ENCODE measurements at regions not wholly inside any gene's neighbourhood (a gene's known extent, or its start where the extent isn't known, plus 50 kb on each side); places are given as distances from the start of the nearest gene placed in this dataset.
A peak's percentile ranks its signal among the peaks of the same experiment; 100 is the strongest.

- TF ChIP-seq ZNF311 (tag by site-specific recombination; IDR thresholded peaks at IDR 0.05; ENCODE audit: borderline replicate concordance): no peak
Measured at GRCh38 chr11:91763331-91763730, 461.3 kb upstream of the FAT3 start (continued).

DNA sequence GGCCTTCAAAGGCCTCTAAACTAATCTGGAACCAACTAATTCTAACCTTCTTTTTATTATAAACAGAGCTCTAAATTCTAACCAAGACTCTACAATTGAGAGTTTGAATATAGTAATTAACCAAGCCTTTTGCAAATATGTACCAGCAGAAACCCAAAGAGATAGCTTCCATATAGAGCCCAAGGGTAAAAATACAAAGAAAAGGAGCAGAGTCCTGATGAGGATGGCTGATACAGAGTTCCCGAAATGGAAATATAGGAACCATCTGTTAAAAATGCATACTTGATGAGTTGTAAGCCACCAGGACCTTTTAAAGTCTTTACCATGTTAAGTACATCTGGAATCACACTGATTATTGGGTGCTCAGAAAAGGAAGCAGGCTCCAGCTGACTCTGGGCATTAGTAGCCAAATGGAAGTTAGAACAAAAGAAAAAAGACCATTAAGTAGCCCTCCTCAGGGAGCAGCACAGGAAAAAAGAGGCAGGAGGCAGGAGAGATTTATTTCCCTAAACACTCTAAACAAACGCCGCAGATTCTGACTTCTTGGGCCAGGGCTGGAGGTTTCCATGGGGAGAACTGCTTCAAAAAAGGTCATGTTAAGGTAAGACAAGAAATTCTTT lies 463.1 kb upstream of the FAT3 start:
- ChIA-PET CTCF (no interaction called here), POLR2A (no interaction called here)
- no peaks in the 10 kb centered on the region for H3K9me3 ChIP-seq (ENCODE audit: control insufficient read depth, insufficient read depth, low read depth, low read length)
- H3K27ac ChIP-seq (ENCODE audit: extremely low read depth, low read depth, low read length): no peak overlapping the region
- H3K4me1 ChIP-seq (ENCODE audit: control insufficient read depth, insufficient read depth, low read length): no peaks in the 10 kb centered on the region
- H3K4me3 ChIP-seq (ENCODE audit: low read depth, low read length): no peak overlapping the region
- TF ChIP-seq ZNF488 (tag by site-specific recombination; IDR thresholded peaks at IDR 0.05) (no peak), ZNF701 (tag by site-specific recombination; IDR thresholded peaks at IDR 0.05) (no peak), ZNF426 (tag by site-specific recombination; IDR thresholded peaks at IDR 0.05) (no peak)
- no peaks in the 10 kb centered on the region for H3K36me3 ChIP-seq (ENCODE audit: control insufficient read depth in 2 of 2, insufficient read depth in 1 of 2, low read length in 2 of 2)

- CTCF ChIA-PET: no interaction called here
- Histone ChIP-seq H3K9me3 (ENCODE audit: control insufficient read depth, insufficient read depth, low read depth, low read length) (no peaks in the 10 kb centered on the region), H3K4me1 (ENCODE audit: control insufficient read depth, insufficient read depth, low read length) (no peaks in the 10 kb centered on the region), H3K36me3 (ENCODE audit: control insufficient read depth in 2 of 2, insufficient read depth in 1 of 2, low read length in 2 of 2) (no peaks in the 10 kb centered on the region), H3K4me3 (ENCODE audit: low read depth, low read length) (no peak overlapping the region), H3K27ac (ENCODE audit: extremely low read depth, low read depth, low read length) (no peak overlapping the region)
- TF ChIP-seq ZNF501 (tag by site-specific recombination; IDR thresholded peaks at IDR 0.05): no peak
- TF ChIP-seq ZSCAN16 (tag by site-specific recombination; IDR thresholded peaks at IDR 0.05): no peak
- POLR2A ChIA-PET: no interaction called here
Measured at GRCh38 chr11:91756829-91757480, 467.7 kb upstream of the FAT3 start.

- TF ChIP-seq, protein P1, sequence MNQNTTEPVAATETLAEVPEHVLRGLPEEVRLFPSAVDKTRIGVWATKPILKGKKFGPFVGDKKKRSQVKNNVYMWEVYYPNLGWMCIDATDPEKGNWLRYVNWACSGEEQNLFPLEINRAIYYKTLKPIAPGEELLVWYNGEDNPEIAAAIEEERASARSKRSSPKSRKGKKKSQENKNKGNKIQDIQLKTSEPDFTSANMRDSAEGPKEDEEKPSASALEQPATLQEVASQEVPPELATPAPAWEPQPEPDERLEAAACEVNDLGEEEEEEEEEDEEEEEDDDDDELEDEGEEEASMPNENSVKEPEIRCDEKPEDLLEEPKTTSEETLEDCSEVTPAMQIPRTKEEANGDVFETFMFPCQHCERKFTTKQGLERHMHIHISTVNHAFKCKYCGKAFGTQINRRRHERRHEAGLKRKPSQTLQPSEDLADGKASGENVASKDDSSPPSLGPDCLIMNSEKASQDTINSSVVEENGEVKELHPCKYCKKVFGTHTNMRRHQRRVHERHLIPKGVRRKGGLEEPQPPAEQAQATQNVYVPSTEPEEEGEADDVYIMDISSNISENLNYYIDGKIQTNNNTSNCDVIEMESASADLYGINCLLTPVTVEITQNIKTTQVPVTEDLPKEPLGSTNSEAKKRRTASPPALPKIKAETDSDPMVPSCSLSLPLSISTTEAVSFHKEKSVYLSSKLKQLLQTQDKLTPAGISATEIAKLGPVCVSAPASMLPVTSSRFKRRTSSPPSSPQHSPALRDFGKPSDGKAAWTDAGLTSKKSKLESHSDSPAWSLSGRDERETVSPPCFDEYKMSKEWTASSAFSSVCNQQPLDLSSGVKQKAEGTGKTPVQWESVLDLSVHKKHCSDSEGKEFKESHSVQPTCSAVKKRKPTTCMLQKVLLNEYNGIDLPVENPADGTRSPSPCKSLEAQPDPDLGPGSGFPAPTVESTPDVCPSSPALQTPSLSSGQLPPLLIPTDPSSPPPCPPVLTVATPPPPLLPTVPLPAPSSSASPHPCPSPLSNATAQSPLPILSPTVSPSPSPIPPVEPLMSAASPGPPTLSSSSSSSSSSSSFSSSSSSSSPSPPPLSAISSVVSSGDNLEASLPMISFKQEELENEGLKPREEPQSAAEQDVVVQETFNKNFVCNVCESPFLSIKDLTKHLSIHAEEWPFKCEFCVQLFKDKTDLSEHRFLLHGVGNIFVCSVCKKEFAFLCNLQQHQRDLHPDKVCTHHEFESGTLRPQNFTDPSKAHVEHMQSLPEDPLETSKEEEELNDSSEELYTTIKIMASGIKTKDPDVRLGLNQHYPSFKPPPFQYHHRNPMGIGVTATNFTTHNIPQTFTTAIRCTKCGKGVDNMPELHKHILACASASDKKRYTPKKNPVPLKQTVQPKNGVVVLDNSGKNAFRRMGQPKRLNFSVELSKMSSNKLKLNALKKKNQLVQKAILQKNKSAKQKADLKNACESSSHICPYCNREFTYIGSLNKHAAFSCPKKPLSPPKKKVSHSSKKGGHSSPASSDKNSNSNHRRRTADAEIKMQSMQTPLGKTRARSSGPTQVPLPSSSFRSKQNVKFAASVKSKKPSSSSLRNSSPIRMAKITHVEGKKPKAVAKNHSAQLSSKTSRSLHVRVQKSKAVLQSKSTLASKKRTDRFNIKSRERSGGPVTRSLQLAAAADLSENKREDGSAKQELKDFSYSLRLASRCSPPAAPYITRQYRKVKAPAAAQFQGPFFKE (tag by site-specific recombination; IDR thresholded peaks at IDR 0.05; ENCODE audit: borderline replicate concordance): no peak
- no peak for TF ChIP-seq KLF10 (tag by site-specific recombination; IDR thresholded peaks at IDR 0.05)
- TF ChIP-seq ZNF148 (tag by site-specific recombination; IDR thresholded peaks at IDR 0.05; ENCODE audit: borderline replicate concordance): no peak
- no peak for TF ChIP-seq ZNF112 (tag by site-specific recombination; IDR thresholded peaks at IDR 0.05)
- TF ChIP-seq ZNF280D (tag by site-specific recombination; IDR thresholded peaks at IDR 0.05): no peak
- TF ChIP-seq ZNF146 (tag by site-specific recombination; IDR thresholded peaks at IDR 0.05): peak; percentile 68
- ChIA-PET POLR2A (no interaction called here), CTCF (no interaction called here)
- Histone ChIP-seq H3K27ac (ENCODE audit: extremely low read depth, low read depth, low read length) (no peak overlapping the region), H3K9me3 (ENCODE audit: control insufficient read depth, insufficient read depth, low read depth, low read length) (no peaks in the 10 kb centered on the region), H3K4me3 (ENCODE audit: low read depth, low read length) (no peak overlapping the region), H3K36me3 (ENCODE audit: control insufficient read depth in 2 of 2, insufficient read depth in 1 of 2, low read length in 2 of 2) (no peaks in the 10 kb centered on the region), H3K4me1 (ENCODE audit: control insufficient read depth, insufficient read depth, low read length) (no peaks in the 10 kb centered on the region)
Measured at GRCh38 chr11:91755951-91756707, 468.5 kb upstream of the FAT3 start.
